ENCODE measurements at regions not wholly inside any gene's neighbourhood (a gene's known extent, or its start where the extent isn't known, plus 50 kb on each side); places are given as distances from the start of the nearest gene placed in this dataset.

DNA sequence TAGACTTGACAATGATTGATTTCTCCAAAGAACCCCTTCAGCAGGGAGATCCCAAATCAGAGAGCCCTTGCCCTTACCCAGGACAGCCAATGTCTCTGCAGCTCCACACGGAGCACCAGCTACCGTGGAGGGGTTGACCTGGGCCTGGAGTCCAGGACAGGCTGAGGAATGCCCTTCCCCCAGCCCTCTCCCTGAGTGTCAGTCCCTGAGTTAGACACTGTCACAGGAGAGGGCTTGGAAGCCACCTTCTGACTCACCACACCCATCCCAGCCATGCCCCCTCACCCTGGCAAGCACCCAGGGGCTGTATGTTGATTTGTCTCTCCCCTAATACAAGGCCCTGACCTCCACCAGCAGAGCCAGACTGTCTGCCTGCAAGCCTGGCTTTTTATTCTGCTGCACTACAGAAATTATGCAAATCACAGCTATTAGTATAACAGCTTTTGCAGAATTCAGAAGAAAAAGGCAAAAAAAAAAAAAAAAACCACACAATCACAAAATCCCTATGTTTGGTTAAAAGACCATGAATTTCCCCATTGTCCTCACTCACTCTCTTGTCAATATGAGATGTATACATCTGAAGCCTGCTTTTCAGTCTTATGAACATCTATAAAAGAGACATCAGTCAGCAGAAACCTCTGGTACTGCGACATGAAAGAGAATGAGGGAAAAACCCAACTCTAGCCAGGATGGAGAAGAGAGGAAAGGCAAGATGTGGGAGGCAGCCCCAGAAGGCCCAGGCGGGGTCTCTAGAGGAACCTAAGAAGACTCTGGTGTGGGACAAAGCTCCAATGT, 240.7 kb downstream of the UQCRFS1 start:
- DNase-seq (ENCODE audit: low spot score), result no peak

GRCh38 chr19:28971513-28971912, 241.4 kb downstream of the UQCRFS1 start:
- no peak for DNase-seq (ENCODE audit: low spot score)

DNA sequence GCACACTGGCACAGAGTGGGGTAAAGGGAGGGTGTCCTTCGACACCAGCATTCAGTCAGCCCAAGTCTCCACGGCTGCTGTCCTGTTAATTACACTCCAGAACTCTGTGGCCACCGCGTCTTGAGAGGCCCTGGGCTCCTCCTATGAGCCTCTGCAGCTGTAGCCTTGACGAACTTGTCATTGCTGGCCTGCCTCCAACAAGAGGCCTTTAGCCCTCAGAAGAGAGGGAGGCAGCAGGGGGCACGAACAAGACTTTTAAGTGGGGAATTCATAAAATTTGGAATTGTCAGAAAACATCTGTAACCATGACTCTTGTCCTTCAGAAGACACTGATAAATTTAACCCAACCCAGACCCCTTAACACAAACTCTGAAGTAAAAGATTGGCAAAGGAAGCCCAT, 241.9 kb downstream of the UQCRFS1 start:
- no peak for DNase-seq (ENCODE audit: low spot score)

DNA sequence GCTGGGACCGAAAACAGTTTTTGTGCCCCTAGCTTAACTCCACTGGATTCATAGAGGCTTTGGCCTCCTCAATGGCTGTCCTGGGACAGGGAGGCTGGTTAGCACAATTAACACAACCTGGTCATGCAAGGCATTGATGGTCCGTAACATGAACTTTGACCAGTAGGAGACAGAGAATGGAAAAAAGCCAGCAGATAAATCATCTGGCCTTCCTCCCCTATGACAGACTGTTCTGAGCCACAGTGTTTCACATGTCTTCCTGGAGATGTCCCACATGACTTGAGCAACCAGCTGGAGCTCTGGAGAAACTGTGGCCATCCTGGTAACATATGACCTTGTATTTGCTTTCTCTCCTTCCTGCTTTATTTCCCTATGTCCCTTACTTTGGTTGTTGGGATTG, 244.2 kb downstream of the UQCRFS1 start:
- no peak for DNase-seq (ENCODE audit: low spot score)

DNA sequence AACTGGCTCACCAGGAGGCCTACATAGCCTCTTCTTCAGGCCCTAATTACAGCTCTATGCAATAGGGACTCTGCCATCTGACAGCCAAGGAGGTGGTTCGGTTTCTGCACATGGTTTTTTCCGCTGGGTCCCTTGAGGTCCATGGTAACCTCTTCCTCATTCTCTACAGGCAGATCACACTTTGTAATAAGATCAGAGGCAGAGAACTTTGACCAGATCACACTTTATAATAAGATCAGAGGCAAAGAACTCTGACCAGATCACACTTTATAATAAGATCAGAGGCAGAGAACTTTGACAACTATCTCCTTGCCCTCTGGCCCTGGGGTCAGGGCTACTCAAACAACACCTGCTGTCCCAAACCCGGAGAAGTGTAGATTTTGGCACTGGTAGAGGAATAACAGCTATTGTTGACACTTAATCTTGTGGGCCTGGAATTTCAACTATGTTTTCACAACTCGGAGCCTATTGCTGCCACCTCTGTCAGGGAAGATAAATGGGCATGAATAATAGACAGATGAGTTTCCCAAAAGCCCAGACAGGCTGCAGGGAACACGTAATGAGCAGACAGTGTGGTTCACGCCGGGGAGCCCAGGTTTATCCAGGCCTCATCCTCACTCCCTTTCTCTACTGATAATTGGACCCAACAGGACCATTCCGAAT, 246.1 kb downstream of the UQCRFS1 start:
- no peak for DNase-seq (ENCODE audit: low spot score)

- DNase-seq (ENCODE audit: low spot score), result no peak
These were observed 248.5 kb downstream of the UQCRFS1 start for GRCh38 chr19:28964500-28964899.

GRCh38 chr19:28963486-28964250, 249.3 kb downstream of the UQCRFS1 start:
- no peak for DNase-seq (ENCODE audit: low spot score)

- DNase-seq (ENCODE audit: low spot score), result no peak
These were observed 251.0 kb downstream of the UQCRFS1 start for GRCh38 chr19:28961772-28962500.

DNA sequence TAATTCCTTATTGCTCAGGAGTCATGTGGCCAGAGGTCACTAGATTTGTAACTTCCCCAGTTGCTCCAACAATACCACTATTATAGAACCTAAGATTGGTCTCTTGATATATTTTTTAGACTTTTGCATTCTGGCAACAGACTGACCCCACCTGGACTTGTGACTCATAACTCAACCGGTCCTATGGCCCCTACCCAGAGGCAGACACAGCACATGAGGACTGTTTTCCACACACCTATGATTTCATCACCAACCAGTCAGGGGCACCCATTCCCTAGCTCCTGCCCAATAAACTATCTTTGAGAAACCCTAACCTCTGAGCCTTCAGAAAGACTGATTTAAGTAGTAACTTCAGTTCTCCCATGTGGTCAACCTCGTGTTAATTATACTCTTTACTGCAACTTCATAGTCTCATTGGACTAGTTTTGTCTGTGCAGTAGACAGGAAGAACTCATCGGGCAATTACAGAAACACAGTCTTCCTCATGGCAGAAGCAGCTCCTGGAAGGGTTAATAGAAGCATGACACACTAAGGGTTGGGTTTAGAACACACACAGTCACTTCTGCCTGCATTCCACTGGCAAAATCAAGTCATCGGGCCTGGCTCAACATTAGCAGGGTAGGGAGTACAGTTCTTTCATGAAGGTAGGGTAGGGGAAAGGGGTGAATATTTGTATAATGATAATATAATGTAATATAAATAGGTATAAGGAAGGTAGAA, 251.8 kb downstream of the UQCRFS1 start:
- no peak for DNase-seq (ENCODE audit: low spot score)

- no peak for DNase-seq (ENCODE audit: low spot score)
These were observed 252.4 kb downstream of the UQCRFS1 start for GRCh38 chr19:28960586-28960985.

DNA sequence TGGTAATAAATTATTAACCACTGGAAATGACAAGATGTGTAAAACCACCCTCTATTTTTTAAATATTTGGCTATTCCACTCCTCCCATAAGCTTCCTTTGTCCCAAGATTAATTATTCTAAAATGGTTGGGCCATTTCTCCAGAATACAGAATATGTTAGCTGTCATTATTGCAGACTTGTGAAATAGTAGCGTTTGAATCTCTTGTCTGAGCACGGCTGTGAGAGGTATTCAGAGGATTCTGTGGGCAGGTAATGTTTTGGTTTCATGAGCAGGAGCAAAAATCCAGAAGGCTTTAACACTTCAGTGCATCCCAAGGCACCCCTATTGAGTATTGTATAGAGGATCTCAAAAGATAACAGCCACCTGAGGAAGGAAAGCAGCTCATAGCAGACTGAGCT, 256.0 kb downstream of the UQCRFS1 start:
- DNase-seq (ENCODE audit: low spot score), result no peak

- DNase-seq (ENCODE audit: low spot score), result no peak
These were observed 256.5 kb downstream of the UQCRFS1 start for GRCh38 chr19:28956421-28956820.

GRCh38 chr19:28949535-28949934, 263.4 kb downstream of the UQCRFS1 start:
- DNase-seq (ENCODE audit: low spot score), result no peak

DNA sequence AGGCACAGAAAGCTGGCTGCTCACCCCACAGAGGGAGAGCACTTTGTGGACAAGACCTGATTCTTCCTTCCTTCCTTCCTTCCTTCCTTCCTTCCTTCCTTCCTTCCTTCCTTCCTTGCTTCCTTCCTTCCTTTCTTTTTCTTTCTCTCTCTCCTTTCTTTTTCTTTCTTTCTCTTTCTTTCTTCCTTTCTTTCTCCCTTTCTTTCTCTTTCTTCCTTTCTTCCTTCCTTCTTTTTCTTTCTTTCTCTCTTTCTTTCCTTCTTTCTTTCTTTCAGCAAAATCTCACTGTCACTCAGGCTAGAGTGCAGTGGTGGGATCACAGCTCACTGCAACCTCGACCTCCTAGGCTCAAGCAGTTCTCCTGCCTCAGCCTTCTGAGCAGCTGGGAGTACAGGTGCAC, 263.9 kb downstream of the UQCRFS1 start:
- no peak for DNase-seq (ENCODE audit: low spot score)

DNA sequence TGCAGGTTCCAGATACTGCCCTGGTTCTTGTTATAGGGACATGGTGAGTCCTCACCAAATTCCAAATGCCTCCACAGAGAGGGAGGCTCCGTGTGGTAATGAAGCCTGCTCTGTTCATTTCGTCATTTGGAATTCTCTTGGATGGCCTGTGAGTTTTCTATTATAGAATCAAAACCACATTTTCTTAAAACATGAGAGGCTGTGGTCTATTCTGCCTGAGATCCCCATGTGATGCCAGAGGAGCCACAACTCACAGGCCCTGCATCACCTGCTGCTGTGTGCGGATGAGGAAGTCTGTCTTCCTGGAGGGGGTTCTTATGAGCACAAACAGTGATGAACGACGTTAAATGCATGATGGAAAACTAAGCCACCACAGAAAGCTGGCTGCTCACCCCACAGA, 264.4 kb downstream of the UQCRFS1 start:
- no peak for DNase-seq (ENCODE audit: low spot score)

DNA sequence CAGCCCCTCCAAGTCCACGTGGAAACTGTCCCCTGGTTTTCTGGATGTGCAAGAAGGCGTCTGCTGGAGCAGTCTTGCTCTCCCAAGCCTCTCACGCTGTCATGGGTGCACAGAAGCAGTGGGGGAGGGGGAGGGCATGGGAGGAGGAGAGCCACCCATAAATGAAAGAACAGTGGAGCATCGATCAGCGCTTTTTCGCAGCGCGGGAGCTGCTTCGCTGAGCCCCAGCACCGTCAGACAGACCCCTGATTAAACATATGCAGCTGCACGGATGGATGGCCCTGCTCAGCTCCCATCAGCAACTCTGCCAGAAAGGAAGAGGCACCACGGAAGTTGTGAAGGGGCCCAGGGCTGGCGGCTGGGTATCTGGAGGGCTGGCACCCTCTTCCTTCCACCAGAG, 264.9 kb downstream of the UQCRFS1 start:
- DNase-seq (ENCODE audit: low spot score), result no peak

- no peak for DNase-seq (ENCODE audit: low spot score)
These were observed 269.3 kb downstream of the UQCRFS1 start for GRCh38 chr19:28943651-28944050.

DNA sequence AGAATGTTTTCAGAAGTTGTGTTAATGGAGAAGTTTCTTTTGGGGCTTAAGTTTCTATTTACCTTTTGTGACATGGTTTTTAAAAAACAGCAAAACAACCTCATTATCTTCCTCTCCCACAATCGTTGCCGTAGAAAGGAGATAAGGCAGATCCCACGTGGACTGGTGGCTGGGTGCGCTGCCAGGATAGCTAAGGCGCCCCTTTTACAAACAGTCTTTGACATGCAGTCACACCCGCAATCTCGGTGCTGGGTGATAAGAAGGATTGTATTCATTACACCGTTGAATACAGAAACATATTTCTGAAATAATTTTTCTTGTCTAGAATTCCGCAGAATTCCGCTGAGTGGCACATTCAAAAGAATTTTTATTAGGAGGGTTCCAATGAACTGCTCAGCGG, 271.1 kb downstream of the UQCRFS1 start:
- no peak for DNase-seq (ENCODE audit: low spot score)

GRCh38 chr19:28940751-28941500, 272.0 kb downstream of the UQCRFS1 start:
- DNase-seq (ENCODE audit: low spot score), result no peak

DNA sequence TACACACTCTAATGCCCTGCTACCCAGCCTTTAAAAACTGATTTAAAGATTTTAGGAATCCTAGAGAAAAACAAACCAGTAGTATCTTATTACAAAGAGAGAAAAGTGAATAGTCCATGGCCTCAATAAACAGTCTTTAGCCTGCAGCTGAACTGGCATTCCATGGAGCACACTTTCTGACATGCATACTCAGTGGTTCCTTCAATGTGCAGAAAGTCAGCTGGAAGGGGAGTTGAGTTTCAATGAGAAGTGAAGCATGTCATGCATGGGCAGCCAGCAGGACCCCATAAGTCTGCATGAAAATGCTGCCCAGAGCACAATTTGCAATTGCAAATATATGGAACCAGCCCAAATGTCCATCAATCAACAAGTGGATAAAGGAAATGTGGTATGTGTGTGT, 273.7 kb downstream of the UQCRFS1 start:
- no peak for DNase-seq (ENCODE audit: low spot score)

DNA sequence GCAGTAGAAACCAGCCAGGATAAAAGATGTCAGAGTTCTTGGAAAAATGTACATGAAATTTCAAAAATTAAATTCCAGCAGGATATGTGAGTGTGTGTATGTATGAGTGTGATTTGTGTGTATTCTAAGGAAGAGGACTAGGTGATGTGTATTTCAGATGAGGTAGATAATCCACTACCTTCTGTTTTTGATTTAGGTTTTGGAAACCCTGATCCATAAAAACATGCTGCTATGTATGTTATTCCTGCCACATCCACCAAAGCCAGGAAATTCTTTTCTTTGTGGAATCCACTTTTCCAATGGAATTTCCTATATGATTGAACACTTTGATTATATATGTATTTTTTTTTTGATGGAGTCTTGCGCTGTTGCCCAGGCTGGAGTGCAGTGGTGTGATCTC, 276.9 kb downstream of the UQCRFS1 start:
- DNase-seq (ENCODE audit: low spot score), result no peak

Data from globus pallidus (tissue), 1 donor.